H1 (cell line): ENCODE measurements at regions not wholly inside any gene's neighbourhood (a gene's known extent, or its start where the extent isn't known, plus 50 kb on each side); places are given as distances from the start of the nearest gene placed in this dataset.

ENCODE experiments used
- ATF3 ChIP-seq: IDR thresholded peaks from 2 replicates; pipeline ENCODE4 v1.6.1; 2011; ENCODE audit warnings: low read depth, mild to moderate bottlenecking, low read length; ENCODE audit not compliant: insufficient read depth
- CTCF ChIP-seq, 3 experiments: IDR thresholded peaks; 1 replicate in 2 of 3; 2 replicates in 1 of 3; pipeline versions ENCODE4 v1.5.1 to v1.6.1; 2011; ENCODE audit warnings: low read length in 3 of 3, mild to moderate bottlenecking in 3 of 3, inconsistent platforms in 2 of 3, low read depth in 1 of 3, moderate library complexity in 1 of 3; ENCODE audit not compliant: insufficient read depth in 1 of 3; ENCODE audit errors: control extremely low read depth in 1 of 3
- EP300 ChIP-seq, 2 experiments: IDR thresholded peaks; 1 replicate in 1 of 2; 2 replicates in 1 of 2; pipeline ENCODE4 v1.6.1; 2011 to 2012; ENCODE audit warnings: low read depth in 2 of 2, low read length in 2 of 2, mild to moderate bottlenecking in 2 of 2, borderline replicate concordance in 1 of 2, inconsistent platforms in 1 of 2, moderate library complexity in 1 of 2
- EZH2 ChIP-seq: fragments of 200-600 bp; sonication (generic); IDR thresholded peaks from 2 replicates; pipeline ENCODE4 v1.7.1; 2012; ENCODE audit warnings: low read depth, mild to moderate bottlenecking, moderate library complexity, low read length, inconsistent platforms; ENCODE audit not compliant: severe bottlenecking
- JUND ChIP-seq: IDR thresholded peaks from 2 replicates; pipeline ENCODE4 v1.6.1; 2011; ENCODE audit warnings: mild to moderate bottlenecking, improper control_type of control experiment, low read length
- POLR2A ChIP-seq, 2 experiments: IDR thresholded peaks; 1 replicate in 1 of 2; 2 replicates in 1 of 2; pipeline ENCODE4 v1.6.1; 2011; ENCODE audit warnings: low read depth in 2 of 2, low read length in 2 of 2, mild to moderate bottlenecking in 2 of 2; ENCODE audit errors: control extremely low read depth in 1 of 2
- RAD21 ChIP-seq, 2 experiments: IDR thresholded peaks in 1 of 2; conservative IDR thresholded peaks in 1 of 2; 2 replicates each; pipeline ENCODE4 v1.6.1; 2011; ENCODE audit warnings: low read depth in 2 of 2, low read length in 2 of 2, improper control_type of control experiment in 1 of 2, inconsistent platforms in 1 of 2, mild to moderate bottlenecking in 1 of 2, moderate library complexity in 1 of 2
- SP1 ChIP-seq: IDR thresholded peaks from 2 replicates; pipeline ENCODE4 v1.6.1; 2011; ENCODE audit warnings: low read depth, low read length
- TAF1 ChIP-seq: IDR thresholded peaks from 2 replicates; pipeline ENCODE4 v1.6.1; 2011; ENCODE audit warnings: mild to moderate bottlenecking, low read depth, low read length
- ZNF274 ChIP-seq: IDR thresholded peaks from 2 replicates; pipeline ENCODE4 v1.7.0; 2012; ENCODE audit warnings: low read length, borderline replicate concordance; ENCODE audit errors: extremely low read depth

GRCh38 chr18:22521026-22521707 is 103.5 kb upstream of the CTAGE1 start:
- TF ChIP-seq JUND (no peak), EP300 (IDR thresholded peaks at IDR 0.05; ENCODE audit: borderline replicate concordance in 1 of 2, low read depth in 2 of 2, low read length in 2 of 2) (no peak), POLR2A (IDR thresholded peaks at IDR 0.05; ENCODE audit: control extremely low read depth in 1 of 2, low read depth in 2 of 2, low read length in 2 of 2) (no peak), CTCF (IDR thresholded peaks at IDR 0.05; ENCODE audit: control extremely low read depth in 1 of 3, insufficient read depth in 1 of 3, low read depth in 1 of 3, low read length in 3 of 3) (no peak), EZH2 (no peak), ATF3 (no peak), SP1 (no peak), RAD21 (IDR thresholded peaks at IDR 0.05 in 1 of 2, conservative IDR thresholded peaks at IDR 0.05 in 1 of 2; ENCODE audit: low read depth in 2 of 2, low read length in 2 of 2) (no peak), ZNF274 (no peak), TAF1 (no peak)
